ENCODE measurements at regions not wholly inside any gene's neighbourhood (a gene's known extent, or its start where the extent isn't known, plus 50 kb on each side); places are given as distances from the start of the nearest gene placed in this dataset.

DNA sequence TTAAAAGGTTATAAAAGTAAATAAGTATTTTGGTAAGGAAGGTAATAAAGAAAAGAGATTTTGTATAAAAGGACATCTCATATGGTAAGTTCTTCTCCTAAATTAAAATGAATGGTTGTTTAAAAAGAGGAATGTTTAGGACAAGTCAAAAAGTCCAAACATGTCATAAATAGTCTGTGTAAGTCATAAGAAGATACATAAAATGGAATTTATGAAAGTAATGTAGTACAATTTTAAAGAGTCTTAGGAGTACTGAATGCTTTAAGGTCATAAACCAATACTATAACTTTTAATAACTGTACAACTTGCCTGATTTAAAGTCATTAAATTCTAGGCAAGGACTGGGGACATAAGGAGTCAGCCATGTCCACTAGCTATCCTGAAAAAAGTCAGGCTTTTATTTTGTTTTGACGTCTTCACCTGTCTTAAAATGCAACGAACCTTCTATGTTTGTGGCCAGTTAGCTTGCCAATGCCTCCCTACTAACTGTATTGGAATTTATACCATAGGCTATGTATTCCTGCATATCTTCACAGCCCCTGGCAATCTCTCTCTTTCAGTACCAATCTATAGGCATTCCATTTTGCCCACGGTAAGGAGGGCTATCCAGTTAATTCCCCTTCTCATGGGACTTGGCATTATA, 312.3 kb upstream of the LRRTM4 start:
- DNase-seq: no peak
- Histone ChIP-seq H3K27me3 (replicated peaks) (no peaks in the 10 kb centered on the region), H3K4me3 (ENCODE audit: low read depth, low read length) (no peak overlapping the region), H3K27ac (no peak overlapping the region), H3K36me3 (replicated peaks) (no peaks in the 10 kb centered on the region)
- in situ Hi-C loops (cut with HindIII; ENCODE audit: low pct_ligation_motif_present, low sequenced_read_pairs): no loop called here
- TF ChIP-seq, protein P1, sequence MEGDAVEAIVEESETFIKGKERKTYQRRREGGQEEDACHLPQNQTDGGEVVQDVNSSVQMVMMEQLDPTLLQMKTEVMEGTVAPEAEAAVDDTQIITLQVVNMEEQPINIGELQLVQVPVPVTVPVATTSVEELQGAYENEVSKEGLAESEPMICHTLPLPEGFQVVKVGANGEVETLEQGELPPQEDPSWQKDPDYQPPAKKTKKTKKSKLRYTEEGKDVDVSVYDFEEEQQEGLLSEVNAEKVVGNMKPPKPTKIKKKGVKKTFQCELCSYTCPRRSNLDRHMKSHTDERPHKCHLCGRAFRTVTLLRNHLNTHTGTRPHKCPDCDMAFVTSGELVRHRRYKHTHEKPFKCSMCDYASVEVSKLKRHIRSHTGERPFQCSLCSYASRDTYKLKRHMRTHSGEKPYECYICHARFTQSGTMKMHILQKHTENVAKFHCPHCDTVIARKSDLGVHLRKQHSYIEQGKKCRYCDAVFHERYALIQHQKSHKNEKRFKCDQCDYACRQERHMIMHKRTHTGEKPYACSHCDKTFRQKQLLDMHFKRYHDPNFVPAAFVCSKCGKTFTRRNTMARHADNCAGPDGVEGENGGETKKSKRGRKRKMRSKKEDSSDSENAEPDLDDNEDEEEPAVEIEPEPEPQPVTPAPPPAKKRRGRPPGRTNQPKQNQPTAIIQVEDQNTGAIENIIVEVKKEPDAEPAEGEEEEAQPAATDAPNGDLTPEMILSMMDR (IDR thresholded peaks at IDR 0.05; ENCODE audit: low read depth, low read length, missing control alignments): no peak

DNA sequence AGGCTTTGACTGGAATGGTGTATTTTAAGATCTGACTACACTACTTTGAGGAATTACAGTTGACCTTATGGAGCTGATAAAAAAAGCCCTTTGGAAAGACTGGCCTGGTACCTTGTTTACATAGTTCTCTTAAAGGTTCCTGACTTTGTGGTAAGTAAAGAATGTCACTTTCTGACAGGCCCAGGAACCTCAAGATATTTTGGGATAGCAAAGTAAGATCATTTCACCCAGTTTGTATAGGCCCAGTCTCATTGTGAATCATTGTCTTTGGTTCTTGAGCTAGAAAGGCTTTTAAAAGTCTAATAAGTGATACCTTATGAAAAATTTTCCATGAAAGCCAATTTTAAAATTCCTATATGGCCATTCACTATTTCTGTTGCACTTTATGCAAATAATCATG, 316.3 kb upstream of the LRRTM4 start:
- H3K27ac ChIP-seq: no peak overlapping the region
- TF ChIP-seq, protein P1 (IDR thresholded peaks at IDR 0.05; ENCODE audit: low read depth, low read length, missing control alignments): no peak
- no peaks in the 10 kb centered on the region for H3K27me3 ChIP-seq (replicated peaks)
- no peak overlapping the region for H3K4me3 ChIP-seq (ENCODE audit: low read depth, low read length)
- in situ Hi-C loops (cut with HindIII; ENCODE audit: low pct_ligation_motif_present, low sequenced_read_pairs): no loop called here
- H3K36me3 ChIP-seq (replicated peaks): no peaks in the 10 kb centered on the region
- DNase-seq: no peak

DNA sequence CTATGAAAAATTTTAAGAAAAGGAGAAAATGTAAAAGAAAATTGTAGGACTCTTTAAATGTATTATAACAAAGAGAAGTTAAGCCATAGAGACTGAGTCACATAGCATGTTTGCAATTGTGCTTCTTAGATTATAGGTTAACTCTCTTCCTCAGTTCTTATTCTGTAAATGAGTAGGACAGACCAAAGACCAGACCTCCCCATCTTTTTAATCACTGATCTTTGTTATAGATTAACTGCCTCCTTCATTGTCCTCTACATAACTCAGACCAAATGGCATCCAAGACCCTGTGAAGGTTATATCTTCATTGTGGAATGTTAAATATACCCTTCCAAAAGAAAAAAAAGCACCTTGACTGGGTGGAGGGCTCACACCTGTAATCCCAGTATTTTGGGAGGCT, 316.9 kb upstream of the LRRTM4 start:
- no peak overlapping the region for H3K4me3 ChIP-seq (ENCODE audit: low read depth, low read length)
- no peaks in the 10 kb centered on the region for H3K36me3 ChIP-seq (replicated peaks)
- no peak overlapping the region for H3K27ac ChIP-seq
- in situ Hi-C loops (cut with HindIII; ENCODE audit: low pct_ligation_motif_present, low sequenced_read_pairs): no loop called here
- no peaks in the 10 kb centered on the region for H3K27me3 ChIP-seq (replicated peaks)
- TF ChIP-seq, protein P1 (IDR thresholded peaks at IDR 0.05; ENCODE audit: low read depth, low read length, missing control alignments): no peak
- DNase-seq: no peak

DNA sequence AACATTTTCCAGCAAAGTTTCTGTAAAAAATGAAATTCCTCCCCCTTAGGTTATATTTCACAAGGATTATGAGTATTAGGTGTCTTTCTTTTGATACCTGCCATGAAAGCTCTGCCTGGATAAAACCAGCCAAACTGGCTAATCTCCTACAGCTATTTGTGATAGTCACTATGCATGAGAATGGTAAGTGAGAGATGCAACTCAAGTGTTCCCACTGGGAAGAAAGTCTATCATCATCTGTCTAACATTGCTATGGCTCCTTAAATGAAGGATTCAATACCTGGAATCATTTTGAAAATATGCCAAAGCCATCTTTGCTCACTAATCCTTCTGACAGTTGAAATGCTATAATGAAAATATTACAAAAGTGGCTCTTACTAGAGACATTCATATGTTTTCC, 339.9 kb upstream of the LRRTM4 start:
- Histone ChIP-seq H3K4me3 (ENCODE audit: low read depth, low read length) (no peak overlapping the region), H3K36me3 (replicated peaks) (no peaks in the 10 kb centered on the region), H3K27me3 (replicated peaks) (no peaks in the 10 kb centered on the region), H3K27ac (no peak overlapping the region)
- in situ Hi-C loops (cut with HindIII; ENCODE audit: low pct_ligation_motif_present, low sequenced_read_pairs): no loop called here
- no peak for DNase-seq
- TF ChIP-seq, protein P1 (IDR thresholded peaks at IDR 0.05; ENCODE audit: low read depth, low read length, missing control alignments): no peak

DNA sequence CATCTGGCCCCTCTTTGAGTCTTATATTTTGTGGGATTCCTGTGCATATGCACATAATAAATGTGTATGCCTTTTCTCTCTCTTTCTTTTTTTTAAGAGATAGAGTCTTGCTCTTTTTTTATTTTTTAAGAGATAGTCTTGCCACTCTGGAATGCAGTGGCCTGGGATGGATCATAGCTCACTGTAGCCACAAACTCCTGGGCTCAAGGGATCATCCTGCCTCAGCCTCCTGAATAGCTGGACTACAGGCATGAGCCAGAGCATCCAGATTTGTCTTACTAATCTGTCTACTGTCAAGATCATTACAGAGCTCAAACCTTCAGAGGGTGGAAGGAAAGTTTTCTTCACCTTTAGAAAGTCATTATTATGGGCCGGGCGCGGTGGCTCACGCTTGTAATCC, 342.2 kb upstream of the LRRTM4 start:
- Histone ChIP-seq H3K36me3 (replicated peaks) (no peaks in the 10 kb centered on the region), H3K27me3 (replicated peaks) (no peaks in the 10 kb centered on the region), H3K27ac (no peak overlapping the region), H3K4me3 (ENCODE audit: low read depth, low read length) (no peak overlapping the region)
- no peak for DNase-seq
- TF ChIP-seq, protein P1 (IDR thresholded peaks at IDR 0.05; ENCODE audit: low read depth, low read length, missing control alignments): no peak
- in situ Hi-C loops (cut with HindIII; ENCODE audit: low pct_ligation_motif_present, low sequenced_read_pairs): no loop called here

DNA sequence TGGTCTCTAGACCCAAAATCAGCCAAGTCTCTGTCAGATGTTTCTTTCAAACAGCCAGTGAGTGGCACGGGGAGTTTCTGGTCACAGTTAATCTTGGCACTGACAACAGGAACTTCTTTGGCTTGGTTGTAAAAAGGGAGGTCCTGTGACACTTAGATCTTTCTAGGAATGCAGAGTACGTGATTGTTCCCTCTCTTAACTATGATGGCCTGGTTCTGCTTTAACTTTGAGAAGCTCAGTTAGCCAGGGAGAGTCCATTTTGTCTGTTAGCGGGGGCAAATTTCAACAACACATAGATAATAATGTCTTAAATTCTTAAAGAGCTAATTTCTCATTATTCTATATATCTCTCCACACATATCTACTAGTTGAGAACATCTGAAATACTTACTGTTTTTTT, 344.5 kb upstream of the LRRTM4 start:
- no peak for DNase-seq
- TF ChIP-seq, protein P1 (IDR thresholded peaks at IDR 0.05; ENCODE audit: low read depth, low read length, missing control alignments): no peak
- Histone ChIP-seq H3K27ac (no peak overlapping the region), H3K27me3 (replicated peaks) (no peaks in the 10 kb centered on the region), H3K4me3 (ENCODE audit: low read depth, low read length) (no peak overlapping the region), H3K36me3 (replicated peaks) (no peaks in the 10 kb centered on the region)
- in situ Hi-C loops (cut with HindIII; ENCODE audit: low pct_ligation_motif_present, low sequenced_read_pairs): no loop called here

Measured in brain microvascular endothelial cell (primary cell).